Inferior parietal cortex (tissue), 1 donor: ENCODE measurements at regions not wholly inside any gene's neighbourhood (a gene's known extent, or its start where the extent isn't known, plus 50 kb on each side); places are given as distances from the start of the nearest gene placed in this dataset.

Experiments used
- DNase-seq: peaks from one replicate; pipeline ENCODE4 v3.0.0-alpha.2; 2016; ENCODE audit errors: extremely low spot score

- DNase-seq = no peak
These were observed 141.6 kb upstream of the SOX1 start for GRCh38 chr13:111925146-111925875.

- DNase-seq = no peak
These were observed 140.3 kb upstream of the SOX1 start for GRCh38 chr13:111926501-111927180.

- DNase-seq = no peak
These were observed 139.8 kb upstream of the SOX1 start for GRCh38 chr13:111927181-111927540.

- DNase-seq = no peak
These were observed 137.8 kb upstream of the SOX1 start for GRCh38 chr13:111929036-111929616.

- DNase-seq = no peak
These were observed 130.6 kb upstream of the SOX1 start for GRCh38 chr13:111936267-111936925.

- DNase-seq = no peak
These were observed 129.1 kb upstream of the SOX1 start for GRCh38 chr13:111937777-111938311.

GRCh38 chr13:111938741-111939665 is 127.9 kb upstream of the SOX1 start:
- DNase-seq = no peak

- no peak for DNase-seq
These were observed 127.2 kb upstream of the SOX1 start for GRCh38 chr13:111939666-111940278.

GRCh38 chr13:111940892-111941291 is 126.1 kb upstream of the SOX1 start:
- no peak for DNase-seq

GRCh38 chr13:111941845-111942447 is 125.0 kb upstream of the SOX1 start:
- no peak for DNase-seq

- DNase-seq = no peak
These were observed 123.6 kb upstream of the SOX1 start for GRCh38 chr13:111943229-111943795.

GRCh38 chr13:111944171-111944583 is 122.8 kb upstream of the SOX1 start:
- DNase-seq = no peak

- DNase-seq = no peak
These were observed 121.9 kb upstream of the SOX1 start for GRCh38 chr13:111945086-111945485.

- DNase-seq = no peak
These were observed 120.7 kb upstream of the SOX1 start for GRCh38 chr13:111946214-111946613.

GRCh38 chr13:111947026-111947810 is 119.7 kb upstream of the SOX1 start:
- DNase-seq = no peak

- DNase-seq = no peak
These were observed 119.1 kb upstream of the SOX1 start for GRCh38 chr13:111947876-111948275.

- no peak for DNase-seq
These were observed 118.7 kb upstream of the SOX1 start for GRCh38 chr13:111948281-111948680.

- DNase-seq = no peak
These were observed 118.1 kb upstream of the SOX1 start for GRCh38 chr13:111948811-111949210.

GRCh38 chr13:111949311-111949710 is 117.6 kb upstream of the SOX1 start:
- DNase-seq = no peak
